Ammon's horn (tissue), 1 donor: ENCODE measurements at regions not wholly inside any gene's neighbourhood (a gene's known extent, or its start where the extent isn't known, plus 50 kb on each side); places are given as distances from the start of the nearest gene placed in this dataset.
"Not testable (repeated sequence)": the region's sequence is repeated elsewhere in the genome, so short reads cannot be mapped to it uniquely, and the experiment has no call there.

Experiments
- DNase-seq: peaks from one replicate; pipeline ENCODE4 v3.0.0-alpha.2; 2016; ENCODE audit warnings: low spot score

DNA sequence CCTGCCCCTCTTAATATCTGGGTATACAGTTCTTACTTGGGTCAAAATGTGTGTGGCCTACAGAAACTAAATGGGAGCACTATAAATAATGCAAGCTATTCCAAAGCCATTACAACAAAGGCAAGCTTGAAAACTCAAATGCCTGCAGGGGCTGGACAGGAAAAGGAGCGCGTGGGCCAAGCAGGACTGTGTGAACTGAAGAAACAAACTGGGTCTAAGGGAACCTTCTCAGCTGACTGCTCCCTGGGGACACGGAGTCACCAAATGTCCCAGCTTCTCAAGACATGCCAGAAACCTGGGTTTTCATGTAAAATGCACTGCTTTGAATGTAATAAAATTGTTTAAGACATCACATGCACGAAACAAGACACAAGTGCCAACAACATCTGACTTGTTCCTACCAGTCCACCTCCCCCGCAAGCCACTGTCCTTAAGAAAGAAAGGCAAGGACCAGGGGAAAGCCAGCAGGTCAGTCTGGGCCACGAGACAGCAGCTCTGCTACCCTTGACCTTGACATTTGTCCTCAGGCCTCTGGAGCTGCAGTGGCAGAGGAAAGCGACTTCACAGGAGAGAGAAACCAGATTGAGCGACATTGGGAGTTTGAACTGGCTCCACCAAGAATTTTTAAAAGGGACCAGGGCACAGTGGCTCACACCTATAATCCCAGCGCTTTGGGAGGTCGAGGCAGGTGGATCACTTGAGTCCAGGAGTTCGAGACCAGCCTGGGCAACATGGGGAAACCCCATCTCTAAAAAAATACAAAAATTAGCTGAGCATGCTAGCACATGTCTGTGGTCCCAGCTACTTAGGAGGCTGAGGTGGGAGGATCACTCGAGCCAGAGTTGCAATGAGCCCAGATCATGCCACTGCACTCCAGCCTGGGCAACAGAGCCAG, 89.7 kb upstream of the SH3BP4 start:
- DNase-seq: peak; percentile 62

DNA sequence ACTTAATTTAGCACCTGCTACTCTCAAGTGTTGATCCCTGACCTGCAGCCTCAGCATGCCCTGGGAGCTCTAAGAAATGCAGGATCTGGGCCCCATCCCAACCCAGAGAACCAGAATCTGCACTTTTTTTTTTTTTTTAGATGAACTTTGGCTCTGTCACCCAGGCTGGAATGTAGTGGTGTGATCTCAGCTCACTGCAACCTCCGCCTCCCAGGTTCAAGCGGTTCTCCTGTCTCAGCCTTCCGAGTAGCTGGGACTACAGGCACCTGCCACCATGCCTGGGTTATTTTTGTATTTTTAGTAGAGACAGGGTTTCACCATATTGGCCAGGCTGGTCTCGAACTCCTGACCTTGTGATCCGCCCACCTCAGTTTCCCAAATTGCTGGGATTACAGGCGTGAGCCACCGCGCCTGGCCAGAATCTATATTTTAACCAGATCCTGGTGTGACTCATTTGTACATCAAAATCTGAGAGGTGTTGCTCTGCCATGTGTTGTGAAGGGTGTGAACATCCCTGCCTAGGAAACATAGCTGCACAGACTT, 92.4 kb upstream of the SH3BP4 start:
- not testable (repeated sequence) for DNase-seq

DNA sequence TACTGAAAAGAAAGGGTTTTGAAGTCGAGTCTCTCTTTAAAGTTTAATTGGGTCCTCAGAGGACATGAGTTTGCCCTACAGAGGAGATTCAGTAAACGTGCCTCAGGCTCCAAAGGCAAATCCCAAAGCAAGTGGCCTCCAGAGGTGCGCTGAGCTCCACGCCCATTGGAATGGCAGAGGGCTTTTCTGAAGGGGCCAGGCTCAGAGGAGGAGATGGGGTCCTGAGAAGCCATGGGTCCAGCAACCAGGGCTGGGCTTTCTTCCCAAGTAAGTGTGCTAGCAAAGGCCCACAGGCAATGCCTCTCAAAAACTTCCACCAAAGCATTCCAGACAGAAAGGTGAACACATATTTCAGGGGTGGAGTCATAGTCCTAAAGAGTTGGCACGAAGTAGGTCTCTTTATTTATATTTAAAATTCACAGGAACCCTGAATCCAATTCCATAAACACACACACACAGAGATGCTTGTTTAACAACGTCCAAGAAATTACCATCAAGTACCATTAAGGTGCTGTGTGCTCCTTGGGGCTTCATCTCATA, 93.0 kb upstream of the SH3BP4 start:
- DNase-seq: no peak

DNA sequence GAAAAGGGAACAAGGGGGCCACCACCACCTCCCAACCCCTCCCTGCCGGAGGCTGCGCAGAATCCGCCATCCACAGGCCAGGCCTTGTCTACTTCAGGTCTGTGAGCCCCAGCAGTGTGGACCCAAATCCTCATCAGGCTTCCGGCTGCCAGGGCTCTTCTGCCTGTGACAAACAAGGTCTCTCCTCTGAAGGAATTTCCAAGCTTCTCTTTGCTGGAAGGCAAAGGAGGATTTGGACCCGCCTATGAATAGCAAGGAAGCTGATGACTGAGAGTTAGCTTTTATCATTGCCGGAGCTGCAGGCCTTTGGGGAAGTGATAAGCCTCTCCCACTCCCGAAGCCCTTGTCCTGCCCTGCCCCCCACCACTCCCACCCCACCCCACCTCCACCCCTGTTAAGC, 93.7 kb upstream of the SH3BP4 start:
- no peak for DNase-seq

DNA sequence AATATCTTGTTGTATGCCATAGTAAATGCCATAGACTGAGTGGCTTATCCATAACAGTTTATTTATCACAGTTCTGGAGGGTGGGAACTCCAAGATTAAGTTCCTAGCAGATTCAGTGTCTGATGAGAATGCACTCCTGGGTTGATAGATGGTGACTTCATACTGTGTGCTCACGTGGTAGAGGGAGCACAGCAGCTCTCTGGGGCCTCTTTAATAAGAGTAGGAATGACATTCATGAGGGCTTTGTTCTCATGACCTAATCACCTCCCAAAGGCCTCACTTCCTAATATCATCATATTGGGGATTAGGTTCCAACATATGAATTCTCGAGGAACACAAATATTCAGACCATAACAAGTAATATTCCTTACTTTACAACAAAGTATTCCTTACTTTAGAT, 98.1 kb upstream of the SH3BP4 start:
- DNase-seq: no peak

DNA sequence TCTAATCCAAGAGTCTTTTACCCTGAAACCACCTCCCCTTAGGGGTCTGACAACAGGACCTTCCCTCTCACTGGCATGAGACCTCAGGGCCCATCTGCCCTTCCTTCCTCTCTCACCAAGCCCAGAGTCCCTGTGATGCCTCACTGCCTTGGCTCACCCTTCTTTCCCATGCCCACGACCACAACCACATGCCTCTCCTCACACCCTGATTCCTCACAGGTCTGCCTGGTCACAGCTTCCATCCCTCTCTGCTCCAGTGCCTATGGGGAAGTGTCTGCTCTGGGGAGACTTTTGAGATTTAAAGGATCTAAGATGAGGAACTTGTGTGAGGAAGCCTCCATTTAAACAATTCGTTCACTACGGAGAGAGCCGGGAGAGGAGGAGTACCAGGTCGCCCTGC, 98.9 kb upstream of the SH3BP4 start:
- no peak for DNase-seq

DNA sequence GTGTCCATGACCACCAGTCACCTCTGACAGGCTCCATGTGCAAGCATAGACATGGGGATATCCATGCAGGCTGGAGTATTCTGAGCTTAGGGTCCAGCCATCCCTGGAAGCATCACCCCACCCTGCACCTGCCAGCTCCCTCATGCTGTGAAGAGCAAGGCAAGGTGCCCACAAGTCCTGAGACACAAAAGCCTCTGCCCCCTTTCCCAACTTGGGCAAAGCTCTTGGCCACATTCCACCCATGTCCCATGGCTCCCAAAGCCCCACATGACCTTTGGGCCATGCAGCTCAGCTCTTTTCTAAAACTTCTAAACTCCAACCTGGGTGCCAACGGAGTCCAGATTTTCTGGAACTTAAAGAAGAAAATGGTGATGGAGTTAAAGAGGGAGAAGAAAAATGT, 99.8 kb upstream of the SH3BP4 start:
- DNase-seq: no peak

DNA sequence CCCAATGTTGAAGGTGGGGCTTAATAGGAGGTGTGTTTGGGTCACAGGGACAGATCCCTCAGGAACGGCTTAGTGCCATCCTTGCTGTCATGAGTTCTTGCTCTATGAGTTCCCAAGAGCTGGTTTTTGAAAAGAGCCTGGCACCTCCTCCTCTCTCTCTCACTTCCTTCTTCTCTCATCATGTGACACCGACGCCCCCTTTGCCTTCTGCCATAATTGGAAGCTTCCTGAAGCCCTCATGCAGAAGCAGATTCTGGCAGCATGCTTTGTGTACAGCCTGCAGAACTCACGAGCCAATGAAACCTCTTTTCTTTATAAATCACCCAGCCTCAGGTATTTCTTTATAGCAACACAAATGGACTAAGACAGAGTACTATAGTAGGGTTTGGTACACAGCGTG, 100.4 kb upstream of the SH3BP4 start:
- no peak for DNase-seq

DNA sequence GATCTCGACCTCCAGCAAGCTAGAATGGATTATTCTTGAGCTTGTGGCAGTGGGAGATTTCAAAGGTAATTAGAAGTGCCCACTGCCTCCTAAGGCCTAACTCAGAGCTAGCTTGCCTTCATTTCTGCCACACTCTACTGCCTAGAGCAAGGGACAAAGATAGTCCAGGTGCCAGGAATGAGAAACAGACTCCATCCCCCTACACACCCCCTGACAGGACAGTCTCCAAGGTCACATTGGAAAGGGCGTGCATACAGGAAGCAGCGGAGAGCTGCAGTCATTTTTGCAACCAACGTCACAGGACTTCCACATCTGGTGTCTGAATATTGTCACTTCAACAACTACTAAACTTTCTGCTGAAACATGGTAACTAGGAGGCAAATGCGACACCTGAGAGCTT, 101.0 kb upstream of the SH3BP4 start:
- DNase-seq: no peak

DNA sequence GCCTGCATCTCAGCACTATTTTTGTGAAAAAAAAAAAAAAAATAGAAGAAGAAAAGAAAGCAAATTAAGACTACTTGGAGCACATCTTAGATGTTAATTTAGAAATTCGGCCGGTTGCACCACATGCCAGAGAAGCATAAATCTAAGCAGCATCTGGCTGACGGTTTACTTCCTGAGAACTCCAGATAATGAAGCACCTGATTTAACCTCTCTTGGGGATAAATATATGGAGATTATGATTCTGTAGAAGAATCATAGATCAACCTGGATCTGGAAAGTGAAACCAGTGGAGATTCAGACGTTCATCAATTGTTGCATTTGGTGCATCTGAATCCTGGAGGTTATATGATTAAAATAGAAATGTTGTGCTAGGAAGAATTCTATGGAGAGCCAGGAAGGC, 102.1 kb upstream of the SH3BP4 start:
- no peak for DNase-seq

DNA sequence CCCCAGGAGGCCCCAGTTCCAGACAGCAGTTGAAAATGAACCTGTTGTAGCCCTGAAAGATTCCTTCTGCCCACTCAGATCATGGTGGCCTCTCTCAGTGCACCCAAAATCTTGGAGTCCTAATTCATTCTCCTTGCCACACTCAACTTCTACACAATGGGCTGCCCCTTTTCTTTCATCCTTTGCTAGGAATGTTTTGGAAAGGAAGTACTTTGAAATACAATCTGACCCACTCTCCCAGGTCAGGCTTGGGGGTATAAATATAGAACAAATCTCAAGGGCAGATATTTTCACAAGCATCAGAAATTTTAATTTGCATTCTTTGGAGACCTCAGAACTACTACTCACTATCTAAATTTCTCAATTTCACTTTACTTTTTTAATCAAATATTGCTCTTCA, 103.2 kb upstream of the SH3BP4 start:
- no peak for DNase-seq

DNA sequence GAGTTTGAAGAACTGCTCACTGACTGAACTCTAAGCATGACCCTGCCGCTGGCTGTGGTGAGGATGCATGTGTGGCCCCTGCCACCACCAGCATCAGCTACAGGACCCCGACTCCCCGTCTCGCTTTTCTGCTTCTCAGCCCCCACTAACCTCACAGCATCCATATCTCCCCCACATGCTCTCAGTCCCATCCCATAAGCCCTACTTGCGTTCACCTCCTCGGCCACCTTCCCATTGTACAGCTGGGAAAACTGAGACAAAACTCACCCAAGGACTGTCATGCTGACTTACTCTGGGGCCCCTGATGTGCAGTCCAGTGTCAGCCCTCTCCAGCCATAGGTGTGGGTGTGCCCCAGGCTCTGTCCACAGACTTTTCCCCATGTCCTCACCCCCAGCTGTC, 104.2 kb upstream of the SH3BP4 start:
- DNase-seq: no peak

DNA sequence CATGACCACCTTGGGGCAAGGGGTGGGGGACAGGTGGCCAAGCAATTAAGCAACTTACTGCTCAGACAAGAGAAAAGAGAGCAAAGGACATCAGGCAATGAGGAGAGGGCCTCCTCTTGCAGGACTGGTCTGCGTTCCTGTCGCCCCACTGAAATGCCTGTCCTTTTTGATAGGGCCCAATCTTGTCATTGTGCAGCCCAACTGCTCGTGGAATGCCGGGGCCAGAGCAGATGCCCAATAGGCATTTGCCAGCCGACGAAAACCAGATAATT, 104.5 kb upstream of the SH3BP4 start:
- no peak for DNase-seq

DNA sequence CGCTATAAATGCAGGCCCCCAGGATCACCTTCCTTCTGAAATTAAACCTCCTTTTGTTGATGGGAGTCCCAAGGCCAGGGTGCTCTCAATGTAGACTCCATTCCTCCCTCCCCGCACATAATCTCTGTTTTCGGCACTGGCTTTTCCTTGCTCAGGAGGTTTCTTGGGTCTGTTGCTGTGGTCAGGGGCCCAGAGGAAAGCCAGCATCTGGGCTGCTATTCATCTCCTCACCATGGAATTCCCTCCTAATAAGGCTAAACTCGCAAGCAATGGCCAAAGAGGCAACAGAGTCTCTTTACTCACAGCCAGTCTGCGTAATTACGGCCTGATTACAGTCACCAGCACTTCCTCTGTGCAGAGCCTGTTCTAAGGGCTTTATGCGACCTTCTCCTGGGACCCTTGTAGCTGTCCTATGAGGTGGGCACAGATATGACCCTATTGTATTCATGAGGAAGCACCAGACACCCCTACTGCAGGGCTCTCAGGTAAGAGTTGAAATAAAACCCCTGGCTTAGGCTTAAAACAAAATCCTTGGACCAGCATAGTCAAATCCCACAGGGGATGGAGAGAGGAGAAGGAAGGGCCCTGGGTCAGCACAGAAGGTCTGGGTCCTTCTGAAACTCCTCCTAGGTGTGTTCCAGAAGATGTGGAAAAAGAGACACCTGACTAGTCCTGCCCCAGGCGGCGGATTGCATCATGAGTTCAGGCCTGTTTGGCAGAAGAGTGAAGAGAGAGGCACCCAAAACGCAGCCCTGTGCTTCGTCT, 105.0 kb upstream of the SH3BP4 start:
- no peak for DNase-seq

DNA sequence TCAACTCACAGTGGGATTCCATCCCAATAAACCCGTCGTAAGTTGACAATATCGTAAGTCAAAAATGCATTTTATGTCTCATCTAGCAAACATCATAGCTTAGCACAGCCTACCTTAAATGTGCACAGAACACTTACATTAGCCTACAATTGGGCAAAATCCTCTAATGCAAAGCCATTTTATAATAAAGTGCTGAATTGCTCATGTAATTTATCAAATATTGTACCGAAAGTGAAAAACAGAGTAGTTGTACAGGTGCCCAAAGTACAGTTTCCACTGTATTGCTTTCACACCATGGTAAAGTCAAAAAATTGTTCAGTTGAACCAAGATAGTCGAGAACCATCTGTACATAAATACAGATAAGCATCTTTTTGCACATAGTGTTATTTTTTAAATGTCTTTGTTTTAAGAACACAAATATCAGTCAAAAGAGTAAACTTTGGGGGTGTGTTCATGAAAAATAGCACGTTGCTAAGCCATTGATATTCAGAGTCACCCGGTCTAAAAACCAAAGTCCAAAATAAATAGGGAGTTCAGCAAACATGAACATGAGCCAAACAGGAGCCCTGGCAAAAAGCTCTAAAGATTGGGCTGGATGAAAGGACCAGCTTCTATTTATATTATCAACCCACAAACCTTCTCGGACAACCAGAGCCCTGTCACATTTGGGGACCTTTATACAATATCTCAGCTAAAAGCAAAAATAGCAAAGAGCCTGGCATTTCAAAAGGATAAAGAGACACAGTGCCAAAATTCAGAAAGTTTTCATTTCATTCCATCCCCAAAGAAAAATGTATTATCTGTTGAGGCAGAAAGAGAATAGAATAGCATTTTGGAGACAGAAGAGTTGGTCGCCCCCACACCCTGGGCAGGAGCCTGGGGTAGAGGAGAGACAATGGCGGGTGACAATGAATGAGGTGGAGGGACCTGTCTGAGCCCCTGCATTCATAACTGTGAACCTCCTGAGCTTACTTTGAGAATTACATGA, 105.9 kb upstream of the SH3BP4 start:
- DNase-seq: no peak

DNA sequence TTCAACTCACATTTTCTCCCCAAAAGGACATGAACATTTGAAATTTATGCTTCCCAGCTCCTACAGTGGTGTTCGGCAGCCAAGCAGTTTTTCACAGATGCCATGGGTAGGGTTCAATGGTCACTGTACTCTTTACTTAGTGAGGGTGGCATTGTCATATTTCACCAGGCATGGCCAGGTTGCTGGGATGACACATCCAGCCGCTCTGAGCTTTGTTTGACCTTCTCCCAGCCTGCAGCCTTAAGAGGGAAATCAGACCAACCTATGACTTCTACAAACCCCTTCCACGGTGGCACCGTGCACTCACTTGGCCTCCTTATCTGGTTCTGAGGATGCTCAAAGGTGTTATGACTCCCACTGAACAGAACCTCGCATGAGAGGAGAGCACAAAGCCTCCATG, 108.4 kb upstream of the SH3BP4 start:
- no peak for DNase-seq

DNA sequence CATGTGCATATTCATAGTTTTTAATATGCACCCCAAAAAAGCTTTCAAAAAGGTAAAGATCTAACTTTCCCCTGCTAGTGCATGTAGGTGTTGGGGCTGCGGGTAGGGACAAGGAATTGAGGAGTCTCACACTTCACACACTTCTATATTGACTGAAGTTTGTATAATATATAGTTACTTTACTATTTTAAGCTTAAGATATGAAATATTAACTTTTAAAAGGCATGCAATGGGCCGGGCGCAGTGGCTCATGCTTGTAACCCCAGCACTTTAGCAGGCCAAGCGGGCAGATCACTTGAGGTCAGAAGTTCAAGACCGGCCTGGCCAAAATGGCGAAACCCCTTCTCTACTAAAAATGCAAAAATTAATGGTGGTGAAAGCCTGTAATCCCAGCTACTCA, 109.1 kb upstream of the SH3BP4 start:
- DNase-seq: no peak

DNA sequence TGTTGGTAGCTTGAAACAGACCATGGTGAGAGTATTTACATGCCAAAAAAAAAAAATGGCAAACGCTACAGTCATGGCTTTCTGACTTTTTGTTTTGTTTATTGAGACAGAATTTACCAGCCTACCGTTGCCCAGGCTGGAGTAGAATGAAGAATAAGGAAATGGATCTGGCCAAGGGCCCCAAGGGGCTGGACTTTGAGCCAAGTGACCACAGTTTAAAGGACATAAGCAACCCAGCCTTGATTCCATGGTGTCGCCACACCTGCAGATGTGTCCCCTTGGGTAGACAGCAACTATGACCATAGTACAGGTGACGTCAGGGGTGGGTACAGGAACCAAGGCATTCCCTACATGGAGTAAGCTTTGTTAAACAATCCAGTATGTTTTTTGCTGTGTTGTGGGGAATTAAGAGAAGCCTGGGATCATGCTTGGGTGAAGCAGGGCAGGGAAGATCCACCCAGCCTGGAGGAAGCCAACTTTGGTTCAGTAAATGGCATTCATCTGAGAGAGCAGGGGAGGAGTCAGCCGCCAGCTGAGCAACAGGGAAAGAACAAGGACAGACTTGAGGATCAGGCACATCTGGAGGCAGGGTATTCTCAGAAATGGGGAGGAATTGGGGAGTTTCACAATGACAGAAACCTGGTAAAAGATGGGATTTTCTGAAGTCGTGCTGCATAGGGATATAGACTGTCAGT, 110.3 kb upstream of the SH3BP4 start:
- no peak for DNase-seq

DNA sequence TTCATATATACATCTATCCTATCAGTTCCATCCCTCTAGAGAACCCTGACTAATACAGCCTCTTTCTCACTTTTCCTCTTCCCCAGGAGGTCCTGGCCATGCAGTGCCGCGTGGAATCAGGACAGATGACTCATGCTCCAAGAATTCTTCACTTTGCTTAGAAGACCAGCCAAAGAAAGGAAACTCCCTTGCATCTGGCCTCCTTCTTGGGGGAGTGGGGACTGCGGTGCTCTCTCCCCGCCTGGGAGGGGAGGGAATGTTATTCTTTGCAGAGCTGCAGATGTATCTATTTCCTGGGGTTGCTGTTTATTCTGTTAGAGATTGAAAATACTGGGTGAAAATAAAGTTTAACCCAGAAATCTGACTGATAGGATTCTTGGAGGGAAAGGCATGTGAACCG, 111.5 kb upstream of the SH3BP4 start:
- DNase-seq: peak; percentile 13

DNA sequence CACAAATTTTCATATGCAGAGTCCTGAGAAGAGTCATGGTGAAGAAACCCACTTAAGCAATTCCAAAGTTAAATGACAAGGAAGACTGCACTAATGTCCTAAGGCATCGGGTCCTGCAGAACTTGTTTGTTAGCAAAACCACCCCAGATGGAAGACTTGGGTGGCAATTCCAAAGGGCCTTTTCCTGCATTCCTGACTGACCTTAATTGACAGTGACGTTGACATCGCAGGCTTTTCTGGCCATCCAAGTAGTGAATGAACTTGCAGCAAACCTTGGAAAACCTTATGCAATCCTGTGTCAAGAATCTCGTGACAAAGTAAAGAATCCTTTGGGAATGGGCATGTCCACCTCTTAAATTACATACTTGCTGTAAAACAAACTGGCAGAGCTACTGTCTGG, 112.5 kb upstream of the SH3BP4 start:
- no peak for DNase-seq

DNA sequence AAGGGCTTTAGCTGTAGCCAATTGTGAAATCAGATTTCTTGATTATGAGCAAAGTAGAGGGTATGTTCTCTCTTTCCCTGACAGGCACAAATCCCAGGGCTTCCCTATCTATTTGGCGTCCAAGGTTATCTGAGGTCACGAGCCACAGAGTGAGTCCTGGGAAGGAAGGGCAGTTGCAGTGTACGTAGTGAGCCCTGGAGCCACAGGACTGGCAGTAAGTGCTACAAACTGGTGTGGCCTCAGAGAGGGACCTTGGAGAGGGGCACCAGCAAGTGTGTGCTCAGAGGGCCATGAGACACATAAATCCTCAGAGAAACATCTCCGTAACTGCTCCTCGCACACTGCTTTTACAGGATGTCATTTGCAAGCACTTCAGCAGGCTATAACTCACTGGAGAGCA, 115.5 kb upstream of the SH3BP4 start:
- DNase-seq: no peak
